OCI-LY1 (cell line): ENCODE measurements at regions not wholly inside any gene's neighbourhood (a gene's known extent, or its start where the extent isn't known, plus 50 kb on each side); places are given as distances from the start of the nearest gene placed in this dataset.

Experiments
- CTCF ChIP-seq: fragments of 200-600 bp; sonication (generic), shearing (Covaris generic); IDR thresholded peaks from 2 replicates; pipeline ENCODE4 v1.5.1; 2017; ENCODE audit warnings: mild to moderate bottlenecking, antibody characterized with exemption, low read length, moderate library complexity, mixed read lengths
- EZH2 ChIP-seq: fragments of 200-600 bp; sonication (generic), shearing (Covaris generic); IDR thresholded peaks from 2 replicates; pipeline ENCODE4 v1.8.0; 2017; ENCODE audit warnings: borderline replicate concordance, mixed run types, mild to moderate bottlenecking, antibody characterized with exemption, low read length, moderate library complexity, mixed read lengths

- TF ChIP-seq CTCF = no peak
- no peak for TF ChIP-seq EZH2
Observed at GRCh38 chr1:212537610-212538009, 71.0 kb upstream of the ATF3 start.
